Erythroblast (primary cell): ENCODE measurements at regions not wholly inside any gene's neighbourhood (a gene's known extent, or its start where the extent isn't known, plus 50 kb on each side); places are given as distances from the start of the nearest gene placed in this dataset.
"Not testable (repeated sequence)": the region's sequence is repeated elsewhere in the genome, so short reads cannot be mapped to it uniquely, and the experiment has no call there.

Experiments used
- GATA1 ChIP-seq: IDR thresholded peaks from 2 replicates; pipeline ENCODE4 v1.6.1; 2011; ENCODE audit warnings: low read depth, mild to moderate bottlenecking, control low read depth, low read length, moderate library complexity
- POLR2A ChIP-seq: IDR thresholded peaks from 2 replicates; pipeline ENCODE4 v1.6.1; 2011; ENCODE audit warnings: mild to moderate bottlenecking, low read length

GRCh38 chr16:21529060-21529658 is 70.2 kb upstream of the METTL9 start:
- not testable (repeated sequence) for TF ChIP-seq POLR2A, GATA1
